M059J (cell line): ENCODE measurements at regions not wholly inside any gene's neighbourhood (a gene's known extent, or its start where the extent isn't known, plus 50 kb on each side); places are given as distances from the start of the nearest gene placed in this dataset.
A peak's percentile ranks its signal among the peaks of the same experiment; 100 is the strongest.
"Not testable (repeated sequence)": the region's sequence is repeated elsewhere in the genome, so short reads cannot be mapped to it uniquely, and the experiment has no call there.

Experiments
- DNase-seq: peaks from one replicate; pipeline ENCODE4 v3.0.0-alpha.2; 2012; ENCODE audit warnings: low read depth

DNA sequence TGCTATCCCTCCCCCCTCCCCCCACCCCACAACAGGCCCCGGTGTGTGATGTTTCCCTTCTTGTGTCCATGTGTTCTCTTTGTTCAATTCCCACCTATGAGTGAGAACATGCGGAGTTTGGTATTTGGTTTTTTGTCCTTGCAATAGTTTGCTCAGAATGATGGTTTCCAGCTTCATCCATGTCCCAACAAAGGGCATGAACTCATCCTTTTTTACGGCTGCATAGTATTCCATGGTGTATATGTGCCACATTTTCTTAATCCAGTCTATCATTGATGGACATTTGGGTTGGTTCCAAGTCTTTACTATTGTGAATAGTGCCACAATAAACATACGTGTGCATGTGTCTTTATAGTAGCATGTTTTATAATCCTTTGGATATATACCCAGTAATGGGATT, 98.3 kb upstream of the DPH5 start:
- not testable (repeated sequence) for DNase-seq

DNA sequence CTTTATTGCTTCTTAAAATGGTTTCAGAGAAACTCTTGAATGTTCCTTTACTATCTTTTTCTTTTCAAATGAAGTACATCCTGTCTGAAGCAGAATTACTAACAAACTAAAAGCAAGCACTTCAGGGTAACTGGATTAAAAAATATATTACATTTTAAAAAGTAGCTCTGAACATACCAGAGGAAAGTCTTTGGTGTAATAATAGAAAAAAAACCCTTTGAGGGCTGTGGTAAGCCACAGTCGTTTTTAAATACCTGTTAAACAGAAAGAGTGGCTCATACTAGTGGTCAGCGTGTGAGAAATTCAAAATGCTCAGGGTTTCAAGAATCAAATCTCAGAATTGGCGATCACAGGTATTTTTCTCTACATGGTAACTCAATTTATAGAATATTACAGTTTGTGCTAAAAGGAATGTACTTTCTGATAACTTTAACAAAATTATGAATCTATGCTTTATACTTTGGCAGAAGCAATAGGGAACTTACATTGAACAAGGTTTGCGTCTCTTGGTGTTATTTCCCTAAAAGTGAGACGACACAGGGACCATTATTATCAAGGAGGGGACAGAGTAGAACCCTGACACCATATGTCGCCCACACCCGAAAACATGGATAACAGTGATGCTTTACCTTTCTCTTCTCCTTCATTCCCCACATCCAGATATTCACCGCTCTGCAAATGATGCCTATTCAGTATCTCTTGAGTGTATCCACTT, 97.0 kb upstream of the DPH5 start:
- no peak for DNase-seq

DNA sequence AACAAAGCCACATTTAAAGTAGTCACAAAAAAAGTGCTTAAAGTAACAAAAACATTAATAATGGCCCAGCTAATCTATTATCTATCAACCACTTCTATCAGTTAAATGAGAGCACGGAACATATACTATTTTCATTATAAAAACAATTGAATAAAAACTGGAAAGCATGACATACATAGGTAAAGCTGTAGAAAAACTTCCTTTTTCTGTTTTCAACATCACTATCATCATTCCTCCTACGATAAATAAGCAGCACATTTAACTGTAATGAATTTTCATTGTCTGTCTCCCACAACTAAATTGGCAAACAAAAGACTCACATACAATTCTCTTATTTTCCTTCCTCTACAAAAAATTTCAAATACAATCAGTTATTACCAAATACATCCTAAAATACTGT, 96.4 kb upstream of the DPH5 start:
- no peak for DNase-seq

GRCh38 chr1:101121504-101121903, 95.9 kb upstream of the DPH5 start:
- DNase-seq = no peak

DNA sequence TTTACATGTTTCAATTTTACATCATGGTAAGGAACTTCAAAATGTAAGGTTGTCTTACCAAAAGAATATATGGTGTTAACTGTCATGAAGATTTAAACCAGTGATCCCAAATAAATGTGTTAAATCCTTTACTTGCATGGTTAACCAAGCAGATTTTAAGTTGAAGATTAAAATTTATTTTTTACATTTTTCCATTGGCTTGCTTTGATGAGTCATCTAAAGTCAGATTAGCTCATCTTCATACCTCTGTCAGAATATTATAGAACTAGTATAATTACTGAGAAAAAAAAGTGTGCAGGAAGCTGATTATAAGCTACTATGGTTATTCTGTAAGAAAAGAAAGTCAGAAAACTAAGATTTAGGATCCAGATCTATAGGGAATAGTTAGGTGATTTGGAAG, 95.3 kb upstream of the DPH5 start:
- DNase-seq = no peak

DNA sequence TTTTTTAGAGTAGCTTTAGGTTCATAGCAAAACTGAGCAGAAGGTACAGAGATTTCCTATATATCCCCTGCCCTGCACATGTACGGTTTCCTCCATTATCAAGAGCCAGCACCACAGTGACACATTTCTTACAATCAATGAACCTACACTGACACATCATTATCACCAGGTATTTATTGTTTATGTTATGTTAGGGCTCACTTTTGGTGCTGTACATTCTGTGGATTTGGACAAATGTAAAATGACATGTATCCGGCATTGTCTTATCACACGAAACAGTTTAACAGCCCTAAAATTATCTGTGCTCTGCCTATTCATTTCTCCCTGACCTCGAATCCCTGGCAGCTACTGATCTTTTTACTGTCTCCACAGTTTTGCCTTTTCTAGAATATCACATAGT, 93.7 kb upstream of the DPH5 start:
- no peak for DNase-seq

DNA sequence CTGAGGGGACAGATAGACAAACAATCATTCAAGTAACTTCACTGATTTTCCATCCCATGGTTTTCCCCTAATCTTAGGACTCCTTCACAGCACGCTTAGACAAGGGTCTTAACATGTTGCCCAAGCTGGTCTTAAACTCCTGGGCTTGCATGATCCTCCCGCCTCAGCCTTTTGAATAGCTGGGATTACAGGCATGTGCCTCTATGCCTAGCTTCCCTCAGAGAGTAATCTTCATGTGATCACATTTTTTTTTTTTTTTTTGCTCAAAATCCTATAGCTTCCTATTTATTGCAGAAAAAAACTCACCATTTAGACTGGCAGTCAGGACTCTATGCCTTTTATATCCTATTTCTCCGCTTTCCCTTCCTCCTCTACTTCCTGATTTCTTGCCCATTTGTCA, 90.4 kb upstream of the DPH5 start:
- DNase-seq = no peak

DNA sequence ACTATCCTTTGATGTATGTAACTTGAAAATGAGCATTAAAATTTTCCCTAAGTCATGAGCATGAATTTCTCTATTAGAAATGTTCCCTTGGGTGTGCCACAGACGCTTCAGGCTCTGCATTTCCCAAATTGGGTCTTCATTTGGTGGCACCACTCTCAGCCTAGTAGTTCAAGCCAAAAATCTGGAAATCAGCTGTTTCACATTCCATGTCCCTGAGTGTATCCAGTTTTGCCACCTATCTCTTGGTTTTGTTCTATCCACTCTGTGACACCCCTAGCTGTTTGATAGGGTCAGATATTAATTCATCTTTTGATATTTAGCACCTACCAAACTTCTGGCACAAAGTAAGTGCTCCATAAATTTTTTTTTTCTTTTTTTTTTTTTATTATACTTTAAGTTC, 89.5 kb upstream of the DPH5 start:
- DNase-seq = no peak

DNA sequence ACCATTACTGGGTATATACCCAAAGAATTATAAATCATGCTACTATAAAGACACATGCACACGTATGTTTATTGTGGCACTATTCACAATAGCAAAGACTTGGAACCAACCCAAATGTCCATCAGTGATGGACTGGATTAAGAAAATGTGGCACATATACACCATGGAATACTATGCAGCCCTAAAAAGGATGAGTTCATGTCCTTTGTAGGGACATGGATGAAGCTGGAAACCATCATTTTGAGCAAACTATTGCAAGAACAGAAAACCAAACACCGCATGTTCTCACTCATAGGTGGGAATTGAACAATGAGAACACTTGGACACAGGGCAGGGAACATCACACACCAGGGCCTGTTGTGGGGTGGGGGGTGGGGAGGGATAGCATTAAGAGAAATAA, 88.5 kb upstream of the DPH5 start:
- DNase-seq = not testable (repeated sequence)

DNA sequence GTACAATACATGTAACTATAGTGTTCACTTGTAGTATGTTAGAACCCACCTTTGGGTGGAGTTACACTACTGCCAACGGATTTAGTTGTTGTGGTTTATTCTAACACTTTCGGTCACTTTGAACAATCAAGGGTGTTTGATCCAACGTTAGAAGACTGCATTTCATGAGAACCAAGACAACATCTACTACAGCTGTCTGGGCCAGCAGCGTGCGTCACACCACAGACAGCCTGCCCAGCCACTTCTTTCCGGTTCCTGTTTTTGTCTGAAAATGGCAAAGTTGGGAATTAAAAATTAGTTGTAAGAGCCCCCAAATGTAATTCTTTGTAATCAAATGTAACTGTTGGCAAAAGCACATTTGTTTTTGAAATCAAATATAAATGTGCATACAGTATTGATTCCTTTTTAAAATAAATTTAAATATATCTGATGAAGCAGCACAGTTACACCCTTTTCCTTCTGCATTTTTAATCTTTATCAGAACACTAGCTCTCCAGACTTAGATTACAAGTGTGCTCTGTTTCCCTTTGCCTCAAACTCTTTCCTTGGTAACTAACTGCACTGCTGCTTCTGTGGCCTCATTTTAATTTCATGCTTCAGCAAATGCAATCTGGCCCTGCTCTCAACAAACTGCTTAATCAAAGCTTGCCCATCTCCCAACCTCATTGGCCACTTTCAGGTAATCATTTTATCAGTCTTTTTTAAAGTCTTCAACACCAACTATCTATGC, 86.6 kb upstream of the DPH5 start:
- DNase-seq = no peak

DNA sequence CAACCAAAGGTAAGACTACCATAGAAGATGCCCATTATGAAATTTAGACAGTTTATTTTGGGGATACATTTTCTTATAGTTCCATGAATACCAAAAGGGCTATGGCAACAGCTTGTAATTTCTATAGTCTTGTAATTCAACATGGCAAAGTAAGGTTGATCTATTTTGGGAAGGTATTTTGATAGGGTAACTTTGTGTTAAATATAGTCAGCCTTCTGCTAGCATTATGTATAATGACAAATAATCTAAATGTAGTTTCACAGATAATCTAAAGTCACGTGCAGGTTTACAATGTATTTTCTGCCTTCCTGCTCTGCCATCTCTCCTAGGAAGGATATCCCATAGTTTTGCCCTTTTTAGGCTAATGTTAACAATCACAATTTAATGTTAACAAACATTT, 85.9 kb upstream of the DPH5 start:
- DNase-seq = no peak

GRCh38 chr1:101109791-101110190, 84.2 kb upstream of the DPH5 start:
- no peak for DNase-seq

- DNase-seq = peak; percentile 35
These were observed 82.5 kb upstream of the DPH5 start for GRCh38 chr1:101108111-101108500.

DNA sequence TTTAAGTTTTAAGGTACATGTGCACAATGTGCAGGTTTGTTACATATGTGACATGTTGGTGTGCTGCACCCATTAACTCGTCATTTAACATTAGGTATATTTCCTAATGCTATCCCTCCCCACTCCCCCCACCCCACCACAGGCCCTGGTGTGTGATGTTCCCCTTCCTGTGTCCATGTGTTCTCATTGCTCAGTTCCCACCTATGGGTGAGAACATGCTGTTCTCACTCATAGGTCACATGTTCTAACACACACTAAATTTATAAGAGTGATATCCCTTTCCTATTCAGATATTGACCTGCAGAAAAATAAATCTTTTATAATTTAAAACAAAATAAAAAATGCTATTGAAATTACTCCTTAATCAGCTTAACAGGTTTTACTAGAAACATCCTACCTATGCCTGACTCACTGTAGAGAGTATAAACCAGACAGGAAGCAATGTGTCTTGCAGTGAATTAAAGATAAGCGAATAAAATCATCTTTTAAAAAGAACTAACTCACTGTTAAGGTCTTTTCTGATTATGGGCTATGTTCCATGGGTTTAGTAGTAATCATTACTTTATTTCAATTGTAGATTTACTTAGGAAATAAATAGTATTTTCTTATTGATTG, 82.0 kb upstream of the DPH5 start:
- DNase-seq = no peak

- peak; percentile 16 for DNase-seq
These were observed 80.3 kb upstream of the DPH5 start for GRCh38 chr1:101105877-101106276.

DNA sequence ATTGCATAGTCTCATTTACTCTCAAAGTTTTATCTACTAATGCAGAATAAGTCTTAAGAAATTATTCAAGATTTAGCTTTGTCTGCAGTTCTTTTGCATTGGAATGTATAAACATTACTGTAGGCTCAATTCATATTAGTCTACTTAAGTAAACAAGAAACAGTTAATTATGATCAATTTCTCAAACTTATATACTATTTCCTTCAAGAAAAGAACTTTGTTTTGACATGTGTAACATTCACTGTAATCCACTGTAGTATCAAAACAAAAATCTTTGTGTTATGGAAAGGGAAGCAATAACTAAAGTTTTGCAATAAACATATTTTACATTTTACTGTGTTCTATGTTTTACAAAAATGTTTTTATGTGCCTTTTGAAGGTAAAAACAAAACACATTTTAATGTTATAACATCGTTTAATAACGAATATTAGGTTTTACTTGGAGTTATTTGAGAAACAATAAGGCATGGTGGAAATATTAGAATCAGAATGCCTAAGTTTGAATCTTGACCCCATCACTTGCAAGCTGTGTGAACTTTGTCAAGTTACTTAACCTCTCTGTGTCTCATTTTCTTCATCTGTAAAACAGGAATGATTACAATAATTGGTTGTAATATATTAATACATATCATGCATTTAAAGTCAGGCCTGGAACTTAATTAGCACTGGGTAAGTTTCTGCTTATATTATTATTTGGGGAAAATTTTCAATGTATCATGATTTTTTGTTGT, 77.0 kb upstream of the DPH5 start:
- DNase-seq = no peak

- peak; percentile 62 for DNase-seq
These were observed 75.8 kb upstream of the DPH5 start for GRCh38 chr1:101101360-101101759.

DNA sequence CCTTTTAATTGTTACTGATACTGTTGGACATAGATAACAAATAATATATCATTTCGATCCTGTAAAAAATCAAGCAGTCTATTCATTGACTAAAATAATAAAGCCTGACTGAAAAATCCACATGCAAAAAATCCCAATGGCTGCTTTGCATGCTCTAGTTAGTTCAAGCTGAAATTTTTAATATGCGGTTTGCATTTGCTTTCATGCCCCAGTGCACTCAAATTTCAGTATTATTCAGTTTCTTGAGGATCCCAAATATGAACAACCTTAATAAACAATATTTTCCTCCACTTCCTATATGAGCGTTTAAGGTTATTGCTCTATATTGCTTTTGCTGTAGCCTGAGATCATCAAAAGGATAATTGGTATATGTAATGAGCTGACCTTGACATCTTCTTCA, 75.1 kb upstream of the DPH5 start:
- no peak for DNase-seq

DNA sequence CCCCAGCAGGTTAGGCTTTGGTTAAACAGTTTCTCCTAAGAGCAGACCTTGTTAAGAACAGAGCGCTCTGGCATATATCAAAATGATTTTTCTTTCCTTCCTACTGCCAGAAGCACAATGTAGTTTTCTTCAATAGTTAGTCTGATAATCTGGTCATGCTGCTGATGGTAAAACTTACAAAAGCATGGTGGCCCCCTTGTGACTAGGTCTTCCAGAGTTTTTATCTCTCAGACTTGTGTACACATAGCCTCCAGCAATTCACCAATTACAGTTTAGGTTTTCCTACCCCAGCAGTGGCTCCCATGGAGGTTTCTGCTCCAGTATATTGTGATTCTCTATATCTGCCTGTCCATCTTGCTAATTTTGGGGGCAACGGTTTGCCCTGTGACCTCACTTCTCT, 73.3 kb upstream of the DPH5 start:
- DNase-seq = no peak

- no peak for DNase-seq
These were observed 72.7 kb upstream of the DPH5 start for GRCh38 chr1:101098327-101098726.

GRCh38 chr1:101089613-101090338, 64.2 kb upstream of the DPH5 start:
- DNase-seq = no peak

GRCh38 chr1:101088431-101088830, 62.8 kb upstream of the DPH5 start:
- DNase-seq = peak; percentile 5
